Upper lobe of left lung (tissue), 6 donors: ENCODE measurements at regions not wholly inside any gene's neighbourhood (a gene's known extent, or its start where the extent isn't known, plus 50 kb on each side); places are given as distances from the start of the nearest gene placed in this dataset.

Experiments
- ATAC-seq, 2 donors: fragments of 200-7000 bp; cut with Tn5 transposase; one replicate each; pipeline ENCODE4 v1.9.1; 2022; ENCODE audit warnings: mild to moderate bottlenecking in 2 of 2, moderate library complexity in 2 of 2; ENCODE audit not compliant: low FRiP score in 2 of 2
- DNase-seq, 2 donors: peaks; one replicate each; pipeline ENCODE4 v3.0.0-alpha.2; 2019 to 2020
- H3K27ac ChIP-seq, 4 donors: fragments of 200-600 bp; sonication (generic); one replicate each; pipeline ENCODE4 v1.5.1; 2016 to 2019
- H3K27me3 ChIP-seq, 4 donors: fragments of 200-600 bp; sonication (generic); one replicate each; pipeline ENCODE4 v1.5.1; 2017 to 2019
- H3K36me3 ChIP-seq, 4 donors: fragments of 200-600 bp; sonication (generic); one replicate each; pipeline ENCODE4 v1.5.1; 2016 to 2019
- H3K4me1 ChIP-seq, 4 donors: fragments of 200-600 bp; sonication (generic); one replicate each; pipeline ENCODE4 v1.5.1; 2018 to 2019
- H3K4me3 ChIP-seq, 4 donors: fragments of 200-600 bp; sonication (generic); one replicate each; pipeline ENCODE4 v1.5.1; 2017 to 2019; ENCODE audit warnings: mild to moderate bottlenecking in 2 of 4, moderate library complexity in 1 of 4
- H3K9me3 ChIP-seq, 4 donors: fragments of 200-600 bp; sonication (generic); one replicate each; pipeline ENCODE4 v1.5.1; 2018 to 2019
- EP300 ChIP-seq, 4 donors: sonication (generic); formaldehyde crosslinking; IDR thresholded peaks; one replicate each; pipeline ENCODE4 v1.5.1; 2017; ENCODE audit warnings: antibody characterized with exemption in 4 of 4, control low read depth in 2 of 4
- POLR2A ChIP-seq, 4 donors: fragments of 450-650 bp; IDR thresholded peaks; one replicate each; pipeline ENCODE4 v1.5.1; 2016 to 2017; ENCODE audit warnings: antibody characterized with exemption in 4 of 4, mild to moderate bottlenecking in 2 of 4
- POLR2AphosphoS5 ChIP-seq, 2 donors: sonication (generic); formaldehyde crosslinking; IDR thresholded peaks; one replicate each; pipeline ENCODE4 v1.5.1; 2017; ENCODE audit warnings: antibody characterized with exemption in 2 of 2
- WGBS, 2 donors: methylation state at CpG; one replicate each; pipeline ENCODE4 v1.1.5; 2017 to 2018; 5-methylcytosine and 5-hydroxymethylcytosine counted together
- TF ChIP-seq, protein P1 (sequence below), 6 experiments: fragments of 450-650 bp in 4 of 6; fragments of 200-600 bp in 2 of 6; sonication (generic) in 2 of 6; IDR thresholded peaks; one replicate each; pipeline ENCODE4 v1.5.1; 2016 to 2019; ENCODE audit warnings: antibody characterized with exemption in 6 of 6
- donor health status: DM: no; HTN: no; CAD: no; lungs with moderate emphysema.
- donor health status: DM: no; HTN: yes; CAD: no; lungs with severe emphysema.

DNA sequence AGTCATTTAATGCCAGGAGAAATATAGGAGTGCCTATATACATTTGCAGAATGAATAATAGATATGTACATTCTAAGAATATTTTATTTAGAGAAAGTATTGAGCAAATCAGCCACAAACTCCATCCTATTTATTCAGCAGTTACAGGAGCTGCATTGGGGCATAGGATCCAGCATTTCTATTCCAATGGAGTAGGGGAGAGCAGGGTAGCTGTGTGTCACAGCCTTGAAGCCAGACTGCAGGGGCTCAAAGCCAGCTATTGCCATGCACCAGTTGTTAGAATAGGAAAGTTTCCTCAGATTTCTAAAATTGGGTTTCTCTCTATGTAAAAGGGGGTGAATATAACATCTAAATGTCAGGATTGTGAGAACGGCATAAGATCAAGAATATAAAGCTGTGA is 116.8 kb upstream of the MYO3A start:
- no peak overlapping the region for H3K4me3 ChIP-seq
- no peak for TF ChIP-seq EP300 (IDR thresholded peaks at IDR 0.05)
- TF ChIP-seq POLR2AphosphoS5 (IDR thresholded peaks at IDR 0.05), result no peak
- no peak for TF ChIP-seq POLR2A (IDR thresholded peaks at IDR 0.05)
- TF ChIP-seq, protein P1, sequence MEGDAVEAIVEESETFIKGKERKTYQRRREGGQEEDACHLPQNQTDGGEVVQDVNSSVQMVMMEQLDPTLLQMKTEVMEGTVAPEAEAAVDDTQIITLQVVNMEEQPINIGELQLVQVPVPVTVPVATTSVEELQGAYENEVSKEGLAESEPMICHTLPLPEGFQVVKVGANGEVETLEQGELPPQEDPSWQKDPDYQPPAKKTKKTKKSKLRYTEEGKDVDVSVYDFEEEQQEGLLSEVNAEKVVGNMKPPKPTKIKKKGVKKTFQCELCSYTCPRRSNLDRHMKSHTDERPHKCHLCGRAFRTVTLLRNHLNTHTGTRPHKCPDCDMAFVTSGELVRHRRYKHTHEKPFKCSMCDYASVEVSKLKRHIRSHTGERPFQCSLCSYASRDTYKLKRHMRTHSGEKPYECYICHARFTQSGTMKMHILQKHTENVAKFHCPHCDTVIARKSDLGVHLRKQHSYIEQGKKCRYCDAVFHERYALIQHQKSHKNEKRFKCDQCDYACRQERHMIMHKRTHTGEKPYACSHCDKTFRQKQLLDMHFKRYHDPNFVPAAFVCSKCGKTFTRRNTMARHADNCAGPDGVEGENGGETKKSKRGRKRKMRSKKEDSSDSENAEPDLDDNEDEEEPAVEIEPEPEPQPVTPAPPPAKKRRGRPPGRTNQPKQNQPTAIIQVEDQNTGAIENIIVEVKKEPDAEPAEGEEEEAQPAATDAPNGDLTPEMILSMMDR (IDR thresholded peaks at IDR 0.05), result no peak
- ATAC-seq, result no peak
- H3K27ac ChIP-seq, result no peak overlapping the region
- H3K4me1 ChIP-seq, result no peaks in the 10 kb centered on the region
- H3K36me3 ChIP-seq, result no peaks in the 10 kb centered on the region
- no peak for DNase-seq
- no peaks in the 10 kb centered on the region for H3K27me3 ChIP-seq
- WGBS, 2 donors, result 84 to 95% methylated on average over 1 of the region's 1 CpG
- H3K9me3 ChIP-seq, result no peaks in the 10 kb centered on the region

DNA sequence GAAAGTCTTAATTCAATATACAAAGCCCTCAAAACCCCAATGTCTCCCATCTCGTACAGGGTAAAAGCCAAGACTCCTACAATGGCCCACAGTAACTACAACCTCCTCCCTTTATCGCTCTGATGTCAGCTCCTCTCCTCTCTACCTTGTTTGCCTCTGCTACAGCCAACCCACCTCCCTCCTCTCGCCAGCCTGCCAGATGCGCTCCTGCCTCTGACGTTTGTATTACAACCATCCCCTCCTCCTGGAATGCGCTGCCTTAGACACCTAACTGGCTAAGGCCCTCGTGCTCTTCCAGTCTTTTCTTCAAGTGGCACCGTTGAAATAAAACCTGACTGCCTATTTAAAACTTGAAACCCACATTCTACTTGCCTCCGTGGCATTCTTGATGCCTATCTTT is 115.3 kb upstream of the MYO3A start:
- Histone ChIP-seq H3K9me3 (no peaks in the 10 kb centered on the region), H3K4me3 (no peak overlapping the region), H3K27me3 (no peaks in the 10 kb centered on the region), H3K36me3 (no peaks in the 10 kb centered on the region), H3K27ac (no peak overlapping the region), H3K4me1 (no peaks in the 10 kb centered on the region)
- ATAC-seq, result no peak
- WGBS, 2 donors, result 40 to 52% methylated on average over 9 of the region's 9 CpGs
- no peak for DNase-seq
- TF ChIP-seq EP300 (IDR thresholded peaks at IDR 0.05), result no peak
- no peak for TF ChIP-seq POLR2A (IDR thresholded peaks at IDR 0.05)
- no peak for TF ChIP-seq POLR2AphosphoS5 (IDR thresholded peaks at IDR 0.05)
- TF ChIP-seq, protein P1 (IDR thresholded peaks at IDR 0.05), result no peak

DNA sequence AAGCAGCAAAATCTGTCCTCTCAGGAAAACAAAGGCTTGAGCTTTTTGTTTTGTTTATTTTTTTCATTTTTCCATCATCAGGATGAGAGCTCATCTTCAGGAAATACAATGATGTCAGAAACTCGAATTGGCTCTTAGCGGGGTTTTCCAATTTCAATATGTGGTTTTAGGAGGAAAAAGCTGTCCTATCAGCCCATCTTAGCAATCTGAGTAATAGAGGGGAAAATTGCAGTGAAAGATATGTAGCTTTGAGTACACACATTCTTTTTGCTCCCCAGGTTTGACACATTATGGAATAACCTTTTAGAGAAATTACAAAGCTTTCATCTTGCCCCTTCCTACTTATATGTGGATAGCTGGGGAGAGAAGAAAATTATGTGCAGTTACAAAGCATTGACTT is 113.6 kb upstream of the MYO3A start:
- ATAC-seq (no peak), DNase-seq (no peak)
- WGBS, 2 donors, result 65 to 67% methylated on average over 2 of the region's 2 CpGs
- H3K9me3 ChIP-seq, result no peaks in the 10 kb centered on the region
- no peaks in the 10 kb centered on the region for H3K36me3 ChIP-seq
- TF ChIP-seq POLR2AphosphoS5 (IDR thresholded peaks at IDR 0.05), result no peak
- TF ChIP-seq, protein P1 (IDR thresholded peaks at IDR 0.05), result no peak
- TF ChIP-seq POLR2A (IDR thresholded peaks at IDR 0.05), result no peak
- no peak for TF ChIP-seq EP300 (IDR thresholded peaks at IDR 0.05)
- no peak overlapping the region for H3K4me3 ChIP-seq
- no peaks in the 10 kb centered on the region for H3K4me1 ChIP-seq
- no peak overlapping the region for H3K27ac ChIP-seq
- H3K27me3 ChIP-seq, result no peaks in the 10 kb centered on the region

DNA sequence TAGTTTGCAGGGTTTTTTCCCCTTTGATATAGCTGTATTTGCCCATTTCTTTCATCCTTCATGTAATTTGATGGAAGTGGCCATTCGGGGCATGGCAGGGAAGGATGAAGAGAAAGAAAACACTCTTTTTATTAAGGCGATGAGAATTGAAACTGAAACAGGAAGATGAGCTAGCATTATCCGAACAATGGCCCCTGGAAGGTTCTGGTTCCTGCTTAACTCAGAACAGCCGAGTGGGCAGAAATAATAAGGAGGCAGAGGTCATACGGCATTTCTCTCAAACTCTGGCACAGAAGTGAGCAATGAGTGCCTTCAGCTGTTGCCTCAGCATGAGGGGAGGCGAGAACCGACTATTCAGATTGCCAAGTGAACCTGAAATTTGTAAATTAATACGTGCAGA is 113.2 kb upstream of the MYO3A start:
- H3K4me3 ChIP-seq, result no peak overlapping the region
- no peaks in the 10 kb centered on the region for H3K27me3 ChIP-seq
- WGBS, 2 donors, result 46 to 54% methylated on average over 8 of the region's 8 CpGs
- DNase-seq, result no peak
- H3K27ac ChIP-seq, result no peak overlapping the region
- H3K4me1 ChIP-seq, result no peaks in the 10 kb centered on the region
- peak in 1 of 2 donors; percentile 49 for ATAC-seq
- TF ChIP-seq, protein P1 (IDR thresholded peaks at IDR 0.05), result no peak
- TF ChIP-seq POLR2A (IDR thresholded peaks at IDR 0.05) (no peak), EP300 (IDR thresholded peaks at IDR 0.05) (no peak), POLR2AphosphoS5 (IDR thresholded peaks at IDR 0.05) (no peak)
- no peaks in the 10 kb centered on the region for H3K9me3 ChIP-seq
- H3K36me3 ChIP-seq, result no peaks in the 10 kb centered on the region

DNA sequence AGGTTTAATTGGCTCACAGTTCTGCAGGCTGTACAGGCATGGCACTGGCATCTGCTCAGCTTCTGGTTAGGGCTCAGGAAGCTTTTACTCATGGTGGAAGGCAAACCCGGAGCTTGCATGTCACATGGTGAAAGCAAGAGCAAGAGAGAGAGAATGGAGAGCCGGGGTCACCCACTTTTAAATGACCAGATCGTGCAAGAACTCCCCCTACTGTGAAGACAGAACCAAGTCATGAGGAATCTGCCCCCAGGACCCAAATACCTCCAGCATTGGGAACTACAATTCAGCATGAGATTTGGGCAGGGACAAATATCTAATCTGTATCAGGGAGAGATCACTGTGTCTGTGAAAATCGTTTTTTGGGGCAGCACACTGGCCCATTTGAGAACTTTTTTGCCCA is 110.0 kb upstream of the MYO3A start:
- no peaks in the 10 kb centered on the region for H3K27me3 ChIP-seq
- H3K4me3 ChIP-seq, result no peak overlapping the region
- H3K36me3 ChIP-seq, result no peaks in the 10 kb centered on the region
- DNase-seq (no peak), ATAC-seq (no peak)
- H3K27ac ChIP-seq, result no peak overlapping the region
- WGBS, 2 donors, result 49 to 53% methylated on average over 4 of the region's 4 CpGs
- no peaks in the 10 kb centered on the region for H3K9me3 ChIP-seq
- no peaks in the 10 kb centered on the region for H3K4me1 ChIP-seq
- TF ChIP-seq POLR2AphosphoS5 (IDR thresholded peaks at IDR 0.05) (no peak), EP300 (IDR thresholded peaks at IDR 0.05) (no peak), POLR2A (IDR thresholded peaks at IDR 0.05) (no peak)
- TF ChIP-seq, protein P1 (IDR thresholded peaks at IDR 0.05), result no peak
